Esophagus squamous epithelium (tissue), 4 donors: ENCODE measurements at regions not wholly inside any gene's neighbourhood (a gene's known extent, or its start where the extent isn't known, plus 50 kb on each side); places are given as distances from the start of the nearest gene placed in this dataset.
"Not testable (repeated sequence)": the region's sequence is repeated elsewhere in the genome, so short reads cannot be mapped to it uniquely, and the experiment has no call there.

Experiments
- POLR2A ChIP-seq, 4 donors: fragments of 450-650 bp; IDR thresholded peaks; one replicate each; pipeline ENCODE4 v1.6.1; 2017; ENCODE audit warnings: antibody characterized with exemption in 4 of 4, mild to moderate bottlenecking in 4 of 4, moderate library complexity in 3 of 4
- TF ChIP-seq, protein P1 (sequence below), 6 experiments: fragments of 450-650 bp in 4 of 6; fragments of 200-600 bp in 2 of 6; sonication (generic) in 2 of 6; IDR thresholded peaks; one replicate each; pipeline ENCODE4 v1.5.1; 2016 to 2019; ENCODE audit warnings: antibody characterized with exemption in 6 of 6, mild to moderate bottlenecking in 4 of 6, moderate library complexity in 4 of 6

DNA sequence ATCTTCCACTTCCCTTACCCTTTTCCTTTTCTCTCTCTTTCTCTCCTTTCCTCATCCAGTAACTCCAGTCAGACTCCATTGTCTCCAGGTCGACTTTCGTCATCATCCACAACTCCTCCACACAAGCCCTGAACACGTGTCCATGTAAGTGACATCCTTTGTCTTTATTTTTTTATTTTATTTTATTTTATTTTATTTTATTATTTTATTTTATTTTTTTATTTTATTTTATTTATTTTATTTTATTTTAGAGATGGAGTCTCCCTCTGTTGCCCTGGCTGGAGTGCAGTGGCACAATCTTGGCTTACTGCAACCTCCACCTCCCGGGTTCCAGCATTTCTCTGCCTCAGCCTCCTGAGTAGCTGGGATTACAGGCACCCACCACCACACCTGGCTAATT lies 80.1 kb upstream of the VKORC1L1 start:
- TF ChIP-seq, protein P1, sequence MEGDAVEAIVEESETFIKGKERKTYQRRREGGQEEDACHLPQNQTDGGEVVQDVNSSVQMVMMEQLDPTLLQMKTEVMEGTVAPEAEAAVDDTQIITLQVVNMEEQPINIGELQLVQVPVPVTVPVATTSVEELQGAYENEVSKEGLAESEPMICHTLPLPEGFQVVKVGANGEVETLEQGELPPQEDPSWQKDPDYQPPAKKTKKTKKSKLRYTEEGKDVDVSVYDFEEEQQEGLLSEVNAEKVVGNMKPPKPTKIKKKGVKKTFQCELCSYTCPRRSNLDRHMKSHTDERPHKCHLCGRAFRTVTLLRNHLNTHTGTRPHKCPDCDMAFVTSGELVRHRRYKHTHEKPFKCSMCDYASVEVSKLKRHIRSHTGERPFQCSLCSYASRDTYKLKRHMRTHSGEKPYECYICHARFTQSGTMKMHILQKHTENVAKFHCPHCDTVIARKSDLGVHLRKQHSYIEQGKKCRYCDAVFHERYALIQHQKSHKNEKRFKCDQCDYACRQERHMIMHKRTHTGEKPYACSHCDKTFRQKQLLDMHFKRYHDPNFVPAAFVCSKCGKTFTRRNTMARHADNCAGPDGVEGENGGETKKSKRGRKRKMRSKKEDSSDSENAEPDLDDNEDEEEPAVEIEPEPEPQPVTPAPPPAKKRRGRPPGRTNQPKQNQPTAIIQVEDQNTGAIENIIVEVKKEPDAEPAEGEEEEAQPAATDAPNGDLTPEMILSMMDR (IDR thresholded peaks at IDR 0.05), result not testable (repeated sequence)
- not testable (repeated sequence) for TF ChIP-seq POLR2A (IDR thresholded peaks at IDR 0.05)
